Epithelial cell of proximal tubule (primary cell): ENCODE measurements at regions not wholly inside any gene's neighbourhood (a gene's known extent, or its start where the extent isn't known, plus 50 kb on each side); places are given as distances from the start of the nearest gene placed in this dataset.
"Not testable (repeated sequence)": the region's sequence is repeated elsewhere in the genome, so short reads cannot be mapped to it uniquely, and the experiment has no call there.

Source experiments
- DNase-seq: peaks from one replicate; pipeline ENCODE4 v3.0.0-alpha.2; 2011; ENCODE audit warnings: low read depth
- H3K4me3 ChIP-seq: 2 replicates; pipeline ENCODE4 v1.5.1; 2011; ENCODE audit warnings: low read depth, mild to moderate bottlenecking, low read length
- TF ChIP-seq, protein P1 (sequence below): conservative IDR thresholded peaks from 2 replicates; pipeline ENCODE4 v1.5.1; 2012; ENCODE audit warnings: low read depth, mild to moderate bottlenecking, low read length

- TF ChIP-seq, protein P1, sequence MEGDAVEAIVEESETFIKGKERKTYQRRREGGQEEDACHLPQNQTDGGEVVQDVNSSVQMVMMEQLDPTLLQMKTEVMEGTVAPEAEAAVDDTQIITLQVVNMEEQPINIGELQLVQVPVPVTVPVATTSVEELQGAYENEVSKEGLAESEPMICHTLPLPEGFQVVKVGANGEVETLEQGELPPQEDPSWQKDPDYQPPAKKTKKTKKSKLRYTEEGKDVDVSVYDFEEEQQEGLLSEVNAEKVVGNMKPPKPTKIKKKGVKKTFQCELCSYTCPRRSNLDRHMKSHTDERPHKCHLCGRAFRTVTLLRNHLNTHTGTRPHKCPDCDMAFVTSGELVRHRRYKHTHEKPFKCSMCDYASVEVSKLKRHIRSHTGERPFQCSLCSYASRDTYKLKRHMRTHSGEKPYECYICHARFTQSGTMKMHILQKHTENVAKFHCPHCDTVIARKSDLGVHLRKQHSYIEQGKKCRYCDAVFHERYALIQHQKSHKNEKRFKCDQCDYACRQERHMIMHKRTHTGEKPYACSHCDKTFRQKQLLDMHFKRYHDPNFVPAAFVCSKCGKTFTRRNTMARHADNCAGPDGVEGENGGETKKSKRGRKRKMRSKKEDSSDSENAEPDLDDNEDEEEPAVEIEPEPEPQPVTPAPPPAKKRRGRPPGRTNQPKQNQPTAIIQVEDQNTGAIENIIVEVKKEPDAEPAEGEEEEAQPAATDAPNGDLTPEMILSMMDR = no peak
- H3K4me3 ChIP-seq = no peak overlapping the region
- DNase-seq = no peak
Measured at GRCh38 chr20:56698749-56699148, 69.6 kb downstream of the TFAP2C start.

GRCh38 chr20:56702931-56703840 is 74.1 kb downstream of the TFAP2C start:
- no peak for DNase-seq
- H3K4me3 ChIP-seq = no peak overlapping the region
- TF ChIP-seq, protein P1 = no peak

DNA sequence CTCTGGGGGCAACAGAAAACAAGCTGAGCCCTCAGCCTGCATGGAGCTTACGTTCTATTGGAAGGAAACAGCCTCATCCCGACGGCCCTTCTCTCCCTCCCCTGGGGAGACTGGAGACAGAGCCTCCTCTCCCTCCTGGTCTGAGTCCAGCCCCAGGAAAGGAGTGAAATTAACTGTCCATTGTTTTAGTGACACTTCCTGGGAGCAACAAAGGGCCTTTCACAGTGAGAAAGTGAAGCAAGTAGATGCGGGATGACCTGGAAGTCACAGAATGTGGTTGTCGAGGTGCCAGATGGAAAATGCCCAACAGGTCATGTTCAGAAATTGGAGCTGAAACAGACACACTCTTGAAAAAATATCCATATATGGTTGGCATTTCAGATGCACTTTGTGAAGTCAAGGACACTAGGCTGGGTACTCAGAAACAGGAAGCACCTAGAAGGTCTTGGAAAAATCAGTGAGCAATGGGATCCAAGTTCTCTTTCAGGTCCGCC is 77.8 kb downstream of the TFAP2C start:
- H3K4me3 ChIP-seq = no peak overlapping the region
- TF ChIP-seq, protein P1 = no peak
- DNase-seq = no peak

- DNase-seq = no peak
- no peak overlapping the region for H3K4me3 ChIP-seq
- TF ChIP-seq, protein P1 = no peak
Measured at GRCh38 chr20:56708991-56709390, 79.9 kb downstream of the TFAP2C start.

DNA sequence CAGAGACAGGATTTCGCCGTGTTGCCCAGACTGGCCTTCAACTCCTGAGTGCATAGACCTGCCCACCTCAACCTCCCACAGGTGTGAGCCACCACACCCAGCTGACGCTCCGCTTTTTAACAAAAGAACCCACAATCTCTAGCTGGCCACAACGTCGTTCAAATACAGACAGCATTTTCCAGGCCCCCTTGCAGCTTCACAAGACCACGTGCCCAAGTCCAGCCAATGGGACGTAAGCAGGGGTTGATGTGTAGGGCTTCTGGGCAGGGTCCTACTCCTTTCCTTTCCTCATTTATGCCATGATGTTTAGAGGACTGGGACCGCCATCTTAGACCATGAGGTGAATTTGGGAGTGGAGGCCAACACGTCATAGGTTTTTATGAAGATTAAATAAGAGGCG is 81.0 kb downstream of the TFAP2C start:
- TF ChIP-seq, protein P1 = no peak
- H3K4me3 ChIP-seq = no peak overlapping the region
- DNase-seq = no peak

- DNase-seq = not testable (repeated sequence)
Measured at GRCh38 chr20:56710577-56710976, 81.5 kb downstream of the TFAP2C start.

DNA sequence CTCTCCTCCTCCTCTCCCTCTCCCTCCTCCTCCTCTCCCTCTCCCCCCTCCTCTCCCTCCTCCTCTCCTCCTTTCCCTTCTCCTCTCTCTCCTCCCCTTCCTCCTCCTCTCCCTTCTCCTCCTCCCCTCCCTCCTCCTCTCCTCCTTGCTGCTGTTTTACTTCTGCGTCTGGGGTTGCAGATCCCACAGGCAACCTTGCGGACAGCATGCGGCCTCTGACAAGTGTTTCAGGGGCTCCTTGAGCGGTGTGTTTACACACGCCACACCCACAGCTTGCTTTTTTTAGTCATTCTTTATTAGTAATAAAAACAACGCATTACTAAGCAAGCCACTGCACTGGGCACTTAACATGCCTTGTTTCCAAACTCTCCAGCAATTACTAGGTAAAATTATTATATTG is 81.9 kb downstream of the TFAP2C start:
- no peak for DNase-seq
- TF ChIP-seq, protein P1 = no peak
- H3K4me3 ChIP-seq = no peak overlapping the region

More at GRCh38 chr20:56710577-56710976, 81.5 kb downstream of the TFAP2C start:
- H3K4me3 ChIP-seq = not testable (repeated sequence)
